Femur (tissue), 1 donor: ENCODE measurements at regions not wholly inside any gene's neighbourhood (a gene's known extent, or its start where the extent isn't known, plus 50 kb on each side); places are given as distances from the start of the nearest gene placed in this dataset.

Experiments used
- DNase-seq: peaks from one replicate; pipeline ENCODE4 v3.0.0-alpha.2; 2017

DNA sequence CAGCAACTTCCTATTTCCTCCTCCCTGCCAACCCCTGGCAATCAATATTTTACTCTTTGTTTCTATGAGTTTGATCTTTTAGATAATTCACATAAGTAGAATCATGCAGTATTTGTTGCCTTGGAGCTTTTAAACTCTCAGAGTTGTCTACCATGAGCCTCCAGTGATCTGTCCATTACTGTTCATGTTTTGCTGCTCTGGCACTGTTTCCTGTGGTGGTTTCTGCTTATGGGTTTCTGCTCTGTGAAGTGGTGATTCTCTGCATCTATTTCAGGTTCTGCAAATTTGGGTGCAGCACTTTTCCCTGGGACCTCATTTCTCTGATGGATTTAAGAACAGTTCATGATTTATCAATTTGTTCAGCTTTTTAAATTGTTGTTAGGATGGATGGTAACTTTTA, 908.1 kb upstream of the FANCL start:
- no peak for DNase-seq

DNA sequence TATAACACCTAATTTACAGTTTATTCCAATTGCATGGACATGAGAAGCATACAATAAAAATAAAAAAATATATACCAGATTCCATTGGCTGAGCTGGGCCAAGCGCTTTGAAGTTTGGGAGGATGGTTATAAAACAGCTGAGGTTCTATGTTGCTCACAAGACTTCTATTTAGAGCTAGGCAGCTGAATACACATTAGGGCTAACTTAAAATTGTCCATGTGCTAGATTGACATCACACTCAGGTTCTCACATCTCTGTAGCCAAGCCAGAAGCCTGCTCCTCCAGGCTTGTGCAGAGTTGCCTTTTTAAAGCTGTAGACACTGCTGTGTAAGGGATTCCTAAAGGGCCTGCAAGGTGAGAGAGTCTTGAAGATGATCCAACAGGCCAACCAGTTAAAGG, 871.1 kb upstream of the FANCL start:
- no peak for DNase-seq

DNA sequence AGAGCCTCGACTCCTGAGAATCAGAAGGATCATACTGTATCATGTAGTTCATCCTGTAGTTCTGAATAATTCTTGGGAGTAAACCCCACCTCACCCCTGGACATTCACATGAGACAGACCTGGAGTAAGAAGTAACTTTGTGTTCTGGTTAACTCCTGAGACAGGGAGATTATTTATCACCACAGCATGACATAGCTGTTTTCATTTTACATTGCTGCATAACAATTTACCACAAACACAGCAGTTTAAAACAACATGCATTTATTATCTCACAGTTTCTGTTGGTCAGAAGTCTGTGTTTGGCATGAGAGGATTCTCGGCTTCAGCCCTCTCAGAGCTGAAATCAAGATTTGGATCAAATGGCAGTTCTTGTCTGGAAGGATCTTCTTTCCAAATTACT, 855.8 kb upstream of the FANCL start:
- no peak for DNase-seq

DNA sequence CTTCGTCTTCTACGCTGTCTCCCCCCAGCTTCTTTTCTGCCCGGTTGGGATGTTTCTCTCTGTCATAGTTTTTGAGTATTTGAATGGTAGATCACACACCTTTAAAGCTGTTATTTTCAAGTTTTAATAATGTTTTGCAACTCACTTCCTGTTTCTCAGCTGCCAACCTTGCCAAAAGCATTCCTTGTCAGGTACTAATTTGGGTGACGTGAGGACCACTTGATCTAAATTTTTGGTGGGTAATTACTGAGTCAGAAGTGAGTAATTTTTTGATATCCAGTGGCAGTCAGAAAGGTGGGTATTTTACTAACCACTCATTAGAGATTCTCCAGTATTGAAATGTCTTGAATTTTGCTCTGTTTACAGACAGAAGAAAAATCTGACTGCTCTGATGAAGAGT, 852.4 kb upstream of the FANCL start:
- no peak for DNase-seq

DNA sequence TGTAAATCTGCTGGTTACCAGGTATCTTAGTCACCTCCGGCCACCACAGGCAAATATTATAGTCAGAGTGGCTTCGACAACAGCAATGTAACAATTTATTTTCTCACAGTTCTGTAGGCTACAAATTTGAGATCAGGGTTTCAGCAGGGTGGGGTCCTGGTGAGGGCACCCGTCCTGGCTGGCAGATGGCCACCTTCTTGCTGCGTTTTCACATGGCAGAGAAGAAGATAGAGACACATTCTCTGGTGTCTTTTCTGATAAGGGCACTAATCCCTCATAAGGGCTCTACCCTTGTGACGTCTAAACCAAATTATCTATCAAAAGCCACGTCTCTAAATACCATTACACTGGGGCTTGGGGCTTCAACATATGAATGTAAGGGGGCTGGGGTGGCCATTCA, 843.2 kb upstream of the FANCL start:
- no peak for DNase-seq

DNA sequence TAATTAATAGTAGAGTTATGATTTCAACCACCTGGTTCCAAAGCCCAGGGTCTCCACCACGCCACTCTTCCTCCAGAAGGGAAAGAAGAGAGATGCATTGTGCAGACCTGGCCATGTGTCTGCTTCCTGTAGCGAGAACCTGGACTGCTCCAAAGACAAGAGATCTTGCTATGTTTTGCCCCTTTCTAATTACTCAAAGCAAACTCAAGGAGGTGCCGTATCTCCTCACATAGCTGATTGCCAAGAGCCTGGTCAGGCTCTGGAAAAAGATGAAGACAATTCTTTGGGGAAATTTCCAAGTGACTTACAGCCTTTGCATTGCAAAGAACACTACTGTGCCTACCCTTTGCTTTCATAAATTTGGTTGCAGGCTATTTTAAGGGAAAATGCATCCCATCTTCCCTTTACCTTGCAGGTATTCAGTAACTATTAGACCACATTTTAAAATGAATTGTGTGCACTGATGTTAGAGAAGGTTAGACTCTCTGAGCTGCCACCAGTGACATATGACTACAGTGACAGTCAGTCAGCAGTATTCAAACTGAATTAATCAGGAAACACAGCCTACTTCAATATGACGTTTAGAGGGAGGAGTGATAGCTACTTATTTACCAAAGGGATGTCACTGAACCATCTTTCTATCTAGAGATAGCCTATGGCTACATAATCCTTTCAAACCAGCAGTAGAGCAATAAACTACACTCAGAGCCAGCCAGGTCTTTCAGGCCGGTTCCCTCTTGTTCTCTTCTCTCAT, 842.1 kb upstream of the FANCL start:
- no peak for DNase-seq

DNA sequence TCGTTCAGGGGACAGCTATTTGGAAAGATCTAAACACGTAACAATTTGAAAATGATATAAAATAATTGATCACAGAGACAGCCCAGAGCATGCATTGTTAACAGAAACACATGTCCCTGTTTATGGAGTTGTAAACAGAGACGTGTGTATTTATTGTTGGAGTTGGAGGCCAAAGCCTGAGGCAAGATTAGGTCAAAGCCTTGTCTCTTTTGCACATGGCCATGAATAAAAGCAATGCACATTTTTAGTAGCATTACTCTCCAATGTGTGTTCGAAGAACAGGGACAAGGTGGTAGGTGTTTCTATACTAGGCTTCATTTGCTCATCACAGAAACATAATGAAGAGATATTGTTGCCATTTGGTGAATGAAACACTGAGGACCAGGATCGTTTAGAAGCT, 841.5 kb upstream of the FANCL start:
- DNase-seq, result no peak

DNA sequence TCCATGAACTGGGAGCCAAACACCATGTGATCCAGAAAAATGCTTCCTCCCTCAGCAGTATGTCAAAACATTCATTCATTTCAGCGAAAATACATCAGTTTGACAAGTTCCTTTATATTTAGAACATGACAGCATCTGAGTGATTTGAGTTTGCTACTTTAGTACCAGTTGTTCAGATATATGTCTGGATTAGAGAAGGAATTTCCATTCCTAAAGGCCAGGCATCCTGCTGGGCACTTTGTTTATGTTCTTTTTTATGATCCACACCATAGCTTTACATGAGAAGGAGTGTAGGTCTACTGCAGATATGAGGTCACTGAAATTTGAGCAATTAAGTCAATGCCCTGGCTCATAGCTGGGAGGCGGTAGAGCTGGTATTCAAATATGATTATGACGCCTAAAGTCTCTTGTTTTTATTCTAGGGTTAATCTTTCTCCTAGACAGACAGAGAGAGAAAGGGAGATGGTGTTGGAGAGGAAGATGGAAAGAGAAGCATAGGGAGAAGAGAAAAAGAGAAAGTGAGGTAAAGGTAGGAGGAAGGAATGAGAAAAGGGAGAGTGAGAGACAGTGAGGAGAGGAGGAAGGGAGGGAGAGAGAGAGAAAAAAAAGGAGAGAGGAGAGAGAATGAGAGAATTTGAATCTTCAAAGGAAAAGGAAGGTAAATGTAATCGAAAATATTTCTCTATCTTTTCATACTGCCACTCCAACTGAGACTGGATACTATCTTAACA, 839.5 kb upstream of the FANCL start:
- DNase-seq, result no peak

DNA sequence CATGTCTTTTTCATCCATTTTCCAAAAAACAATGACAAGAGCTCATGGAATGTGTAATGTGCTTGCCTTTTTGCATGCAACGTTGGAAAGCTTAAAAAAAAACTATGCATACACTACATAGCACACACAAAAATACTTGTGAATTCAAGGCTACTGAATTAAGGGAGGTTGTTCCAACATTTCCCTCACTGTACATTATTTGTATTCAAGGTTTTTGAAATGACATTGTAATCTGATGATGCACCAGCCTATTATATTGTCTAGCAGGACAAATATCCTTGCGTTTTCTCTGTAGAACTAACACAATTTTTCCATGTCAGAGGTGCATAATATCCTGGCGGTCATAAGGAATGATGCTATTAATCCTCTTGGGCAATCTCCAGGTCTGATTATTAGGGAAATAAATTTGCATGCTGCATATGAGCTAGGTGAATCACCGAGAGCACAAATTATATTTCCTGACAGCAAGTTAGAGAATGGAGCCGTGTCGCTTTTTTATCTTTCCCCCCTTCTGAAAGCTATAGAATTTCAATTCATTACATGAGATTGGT, 836.9 kb upstream of the FANCL start:
- no peak for DNase-seq

DNA sequence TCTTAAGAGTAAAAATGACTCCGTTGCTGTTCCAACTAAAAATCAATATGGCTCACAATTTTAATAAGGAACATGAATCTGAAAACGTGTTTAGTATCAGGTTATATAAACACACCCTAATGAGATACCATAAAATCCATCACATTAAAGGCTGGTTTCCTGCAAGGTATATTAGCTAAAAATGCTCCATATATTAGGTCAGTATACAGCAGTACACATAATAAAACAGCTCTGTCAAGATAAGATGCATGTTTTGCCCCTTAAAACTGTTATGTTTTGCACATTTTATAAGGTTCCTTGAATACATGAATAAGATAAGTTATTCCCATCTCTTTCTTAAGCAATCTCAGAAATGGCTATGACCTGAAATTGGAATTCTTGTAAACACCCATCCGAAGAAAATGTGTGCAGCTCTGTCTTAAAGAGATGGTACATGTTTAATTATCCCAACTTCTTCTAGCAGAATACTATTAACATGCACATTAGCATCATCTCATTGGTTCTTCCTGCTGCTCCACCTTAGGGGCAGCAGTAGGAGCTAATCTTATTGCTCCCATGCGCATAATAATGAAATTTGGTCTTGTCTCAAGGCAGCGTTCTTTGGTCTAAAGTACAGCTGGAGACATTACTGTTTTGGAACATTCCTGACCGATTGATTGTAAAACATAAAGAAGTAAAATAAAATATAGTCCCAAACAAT, 836.1 kb upstream of the FANCL start:
- DNase-seq, result no peak

DNA sequence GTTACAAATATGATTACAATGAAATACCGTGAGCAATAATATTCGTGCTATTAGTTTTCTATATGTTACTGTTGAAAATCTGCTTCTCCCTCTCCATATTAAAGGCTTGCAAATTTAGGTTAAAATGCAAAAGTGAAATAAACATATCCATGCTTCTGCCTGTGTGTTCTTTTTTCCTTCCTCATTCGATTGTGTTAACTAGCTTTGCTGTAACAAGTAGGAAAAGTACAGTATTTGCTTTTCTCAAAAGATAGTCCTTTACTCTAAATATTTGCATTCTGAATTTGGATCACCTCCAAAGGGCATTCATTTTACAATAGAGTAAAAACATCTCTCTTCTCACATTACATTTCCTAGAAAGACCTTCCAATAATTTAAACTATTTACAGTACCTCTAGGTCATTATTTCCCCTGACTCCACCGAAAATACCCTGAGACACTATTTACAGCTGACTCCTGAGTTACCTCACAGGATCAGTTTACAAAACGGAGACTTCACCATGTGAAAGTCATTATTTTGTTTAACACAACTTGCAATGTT, 835.0 kb upstream of the FANCL start:
- no peak for DNase-seq

DNA sequence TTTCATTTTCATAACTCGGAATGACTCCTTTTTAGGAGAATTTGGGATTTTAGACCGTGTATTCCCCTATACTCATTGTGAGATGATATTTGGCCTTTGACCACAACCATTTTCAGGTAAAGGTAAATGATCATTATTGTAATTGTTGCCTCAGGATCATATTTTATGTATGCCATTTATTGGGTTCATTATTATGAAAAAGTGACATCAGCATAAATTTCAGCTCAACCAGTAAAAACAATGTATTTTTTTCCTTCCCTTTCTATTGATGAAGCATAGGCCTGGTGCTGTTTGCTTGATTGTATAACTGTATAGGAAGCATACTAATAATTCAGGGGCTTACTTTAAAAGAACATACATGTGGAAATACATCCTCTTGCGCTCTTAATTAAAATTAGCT, 832.9 kb upstream of the FANCL start:
- DNase-seq, result no peak

DNA sequence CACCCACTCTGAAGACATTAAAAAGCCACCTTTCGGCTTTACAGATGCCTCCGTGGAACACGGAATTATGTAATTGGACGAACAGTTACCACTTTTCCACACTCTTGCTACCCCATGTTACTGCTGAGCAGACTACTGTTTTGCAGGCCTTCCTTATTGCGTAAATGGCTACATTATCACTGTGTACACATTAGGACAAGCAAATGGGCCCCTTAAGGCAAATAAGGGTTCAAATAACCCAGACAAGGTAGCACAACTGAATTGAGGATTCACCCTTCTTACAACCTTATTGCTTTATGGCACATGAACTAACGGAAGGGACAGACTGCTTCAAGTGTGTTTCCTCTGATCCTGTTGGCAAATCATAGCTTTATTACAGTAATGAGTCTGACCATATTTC, 832.2 kb upstream of the FANCL start:
- no peak for DNase-seq

DNA sequence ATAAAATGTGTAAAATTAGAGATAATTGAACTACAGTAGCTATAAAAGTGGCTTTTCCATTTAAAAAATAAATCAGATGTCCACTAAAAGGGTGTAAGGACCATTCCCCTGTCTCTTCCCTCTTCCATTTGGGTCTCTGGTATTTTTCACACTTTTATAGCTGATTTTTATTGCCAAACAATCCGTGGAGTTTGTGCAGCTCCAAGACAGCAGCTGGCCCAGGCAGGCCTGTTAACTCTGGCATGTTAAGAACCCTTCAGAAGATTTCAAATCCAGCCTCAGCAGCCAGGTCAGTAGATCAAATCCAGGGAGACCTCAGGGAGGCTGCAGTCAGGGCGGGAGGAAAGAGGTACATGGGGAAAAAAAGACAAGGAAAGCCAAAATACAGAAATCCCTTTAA, 827.1 kb upstream of the FANCL start:
- DNase-seq, result no peak

DNA sequence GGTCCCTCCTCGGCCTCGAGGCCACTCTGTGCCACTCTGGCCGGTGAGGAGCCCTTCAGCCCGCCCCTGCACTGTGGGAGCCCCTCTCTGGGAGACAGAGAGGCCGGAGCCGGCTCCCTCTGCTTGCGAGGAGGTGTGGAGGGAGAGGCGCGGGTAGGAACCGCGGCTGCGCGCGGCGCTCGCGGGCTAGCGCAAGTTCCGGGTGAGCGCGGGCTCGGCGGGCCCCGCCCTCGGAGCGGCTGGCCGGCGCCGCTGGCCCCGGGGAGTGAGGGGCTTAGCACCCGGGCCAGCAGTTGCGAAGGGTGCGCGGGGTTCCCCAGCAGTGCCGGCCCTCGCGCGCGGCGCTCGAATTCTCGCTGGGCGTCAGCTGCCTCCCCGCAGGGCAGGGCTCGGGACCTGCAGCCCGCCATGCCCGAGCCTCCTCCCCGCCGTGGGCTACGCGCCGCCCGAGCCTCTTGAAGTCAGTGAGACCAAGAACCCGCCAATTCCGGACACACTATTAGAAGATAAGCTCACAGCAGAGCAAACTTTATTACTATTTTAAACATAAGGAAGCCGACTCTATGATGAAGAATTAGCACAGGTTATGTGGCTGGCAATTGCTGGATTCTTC, 825.8 kb upstream of the FANCL start:
- DNase-seq, result no peak

DNA sequence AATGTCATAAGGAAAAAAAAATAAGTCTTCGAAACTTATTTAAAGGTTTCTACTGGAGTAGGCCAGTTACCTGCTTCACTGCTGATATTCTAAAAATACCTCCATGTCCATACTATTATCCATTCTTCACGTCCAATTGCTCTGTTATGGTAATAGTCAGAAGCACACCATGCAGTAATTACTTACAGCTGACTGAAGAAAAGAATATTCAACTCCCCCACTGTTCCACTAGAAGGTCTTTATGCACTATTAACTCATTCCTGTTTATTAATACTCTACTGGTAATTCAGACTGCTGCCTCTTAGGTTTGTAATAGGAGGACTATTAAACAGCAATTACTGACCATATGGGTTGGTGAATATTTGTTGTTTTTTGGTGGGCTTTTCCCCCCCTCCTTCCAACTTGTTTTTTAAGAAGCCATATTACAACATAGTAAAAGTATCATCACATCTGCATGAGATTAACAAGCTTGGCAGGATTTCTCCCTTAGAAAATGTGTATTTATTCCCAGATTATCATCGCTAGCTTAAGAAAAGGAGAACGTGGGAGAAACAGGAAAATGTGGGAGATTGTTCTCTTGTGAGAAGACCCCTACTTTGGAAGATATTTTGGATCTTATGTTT, 806.4 kb upstream of the FANCL start:
- no peak for DNase-seq

DNA sequence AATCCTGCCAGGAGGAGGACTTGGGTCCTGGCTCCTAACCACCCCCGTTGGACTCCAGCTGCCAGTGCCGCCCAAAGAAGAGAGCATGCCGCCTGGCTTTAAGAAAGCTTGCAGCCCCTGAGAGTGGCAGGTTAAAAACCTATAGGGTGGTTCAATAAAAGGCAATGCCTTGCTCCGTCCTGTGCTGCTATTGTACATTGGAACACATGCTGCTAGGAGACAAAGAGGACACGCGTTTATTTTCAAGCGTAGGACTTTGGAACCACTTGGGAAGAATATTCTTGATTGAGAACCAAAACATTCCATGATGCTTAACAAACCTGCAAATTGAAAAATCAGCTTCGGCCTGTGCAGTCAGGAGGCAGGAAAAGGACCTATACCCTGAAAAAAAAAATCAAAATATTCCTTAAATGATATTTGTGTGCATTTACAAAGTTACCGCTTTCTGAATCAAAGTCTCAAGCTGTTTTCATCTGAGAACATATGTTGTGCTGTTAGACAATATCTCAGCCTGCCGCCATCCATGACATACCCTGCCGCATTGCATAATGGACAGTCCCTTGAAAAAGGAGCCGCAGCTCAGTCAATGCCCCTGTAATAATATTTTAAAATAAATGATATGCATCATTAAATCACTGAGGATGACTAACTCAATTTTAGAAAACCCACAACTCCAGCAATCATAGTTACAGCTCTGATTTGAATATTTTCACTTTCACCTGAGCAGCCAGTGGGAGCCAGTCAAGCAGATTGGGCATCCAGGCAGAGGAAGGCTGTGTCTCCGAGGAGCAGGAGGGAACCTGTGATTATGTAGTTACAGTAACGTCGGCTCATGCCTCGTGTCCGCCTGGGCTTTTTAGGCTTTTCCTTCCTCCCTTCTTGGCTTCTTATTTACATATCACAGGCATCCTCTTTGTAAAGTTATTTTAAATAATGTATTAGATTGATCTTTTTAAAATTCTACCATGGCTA, 805.6 kb upstream of the FANCL start:
- DNase-seq, result no peak

DNA sequence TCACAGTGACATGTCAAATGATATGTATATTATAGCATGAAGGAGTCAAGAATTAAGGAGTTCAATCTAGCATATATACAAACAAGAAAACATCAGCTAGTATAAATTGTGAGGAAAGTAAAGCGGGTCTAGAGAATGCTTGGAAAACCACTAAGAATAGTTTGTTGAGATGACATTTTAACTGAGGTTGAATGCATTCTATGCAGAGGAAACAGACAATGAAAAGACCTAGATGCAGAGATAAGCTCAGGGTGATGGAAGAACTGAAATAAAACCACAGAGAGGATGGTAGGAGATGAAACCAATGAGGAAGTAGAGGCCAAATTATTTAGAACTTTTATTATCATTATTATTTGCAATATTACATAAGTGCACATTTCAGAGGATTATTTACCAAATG, 803.6 kb upstream of the FANCL start:
- no peak for DNase-seq

DNA sequence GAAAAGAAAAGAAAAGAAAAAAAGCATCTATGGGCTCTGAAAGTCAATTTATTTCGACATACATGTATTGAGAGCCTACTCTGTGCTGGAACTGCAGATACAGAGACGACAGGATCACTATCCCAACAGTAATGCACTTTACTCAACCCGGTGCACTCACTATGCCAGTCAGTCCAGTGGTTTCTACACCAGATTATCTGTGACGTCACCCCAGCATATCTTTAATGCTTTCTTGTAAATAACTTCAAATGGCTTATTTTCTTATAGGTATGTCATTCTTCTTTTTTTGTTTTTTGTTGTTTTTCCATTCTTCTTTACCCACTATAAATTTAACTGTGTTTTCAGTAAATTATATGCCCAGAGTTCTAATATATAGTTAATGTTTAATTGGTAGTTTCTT, 800.0 kb upstream of the FANCL start:
- DNase-seq, result no peak

DNA sequence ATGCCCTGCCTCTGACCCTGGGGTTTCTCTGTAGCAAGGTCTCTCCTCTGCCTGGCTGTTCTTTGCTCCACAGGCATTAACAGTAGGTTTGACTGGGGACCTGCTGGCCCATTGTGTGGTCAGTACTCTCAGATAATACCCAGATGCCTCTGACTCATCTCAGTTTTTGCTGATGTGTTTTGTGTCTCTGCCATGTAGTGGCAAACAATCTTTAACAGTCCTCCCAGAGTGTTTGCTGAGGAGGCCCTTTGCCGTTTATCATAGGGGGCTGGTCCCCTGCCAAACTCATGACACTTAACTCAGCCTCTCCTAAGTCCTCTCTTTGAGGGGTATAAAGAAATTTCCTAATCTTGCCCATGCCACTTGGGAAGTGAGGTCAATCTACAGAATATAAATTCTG, 793.7 kb upstream of the FANCL start:
- DNase-seq, result no peak

DNA sequence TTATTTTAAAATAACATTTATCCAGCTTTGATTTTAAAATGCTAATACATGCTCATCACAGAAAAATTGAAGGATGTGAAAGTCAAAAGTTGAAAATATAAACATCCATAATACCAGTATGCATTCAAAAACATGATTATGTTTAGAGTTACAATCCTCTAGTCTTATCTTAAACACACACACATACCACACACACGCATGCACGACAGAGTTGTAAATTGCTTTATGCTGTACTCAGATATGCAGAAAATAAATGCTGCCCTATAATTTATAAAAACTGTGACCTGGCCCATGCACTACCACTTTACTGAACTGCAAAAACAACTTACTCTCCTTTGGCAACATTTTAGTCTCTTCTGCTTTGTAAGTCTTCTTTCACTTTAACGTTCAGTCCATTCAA, 793.0 kb upstream of the FANCL start:
- DNase-seq, result no peak
